ENCODE measurements at regions not wholly inside any gene's neighbourhood (a gene's known extent, or its start where the extent isn't known, plus 50 kb on each side); places are given as distances from the start of the nearest gene placed in this dataset.

GRCh38 chr5:111942201-111942600, 185.2 kb upstream of the NREP start:
- Histone ChIP-seq H3K4me1 (ENCODE audit: insufficient read depth, low read length) (no peaks in the 10 kb centered on the region), H3K9me3 (ENCODE audit: control insufficient read depth in 1 of 2, low read length in 2 of 2) (no peaks in the 10 kb centered on the region), H3K27me3 (ENCODE audit: insufficient read depth, low read length) (no peaks in the 10 kb centered on the region), H3K36me3 (ENCODE audit: insufficient read depth, low read length) (no peaks in the 10 kb centered on the region), H3K27ac (ENCODE audit: low read depth, low read length) (no peak overlapping the region), H3K4me3 (ENCODE audit: low read length in 2 of 2) (no peak overlapping the region)
- Mint-ChIP-seq H3K4me3 (no peak overlapping the region), H3K36me3 (no peaks in the 10 kb centered on the region), H3K4me1 (no peaks in the 10 kb centered on the region), H3K9me3 (peaks cover 0 to 7% (median 0%) of the 10 kb centered on the region in 8 donors), H3K27ac (no peak overlapping the region), H3K27me3 (peaks cover 0 to 1% of the 10 kb centered on the region in 2 donors)
- intact Hi-C loops (cut with micrococcal nuclease), result no loop called here
- POLR2A ChIA-PET (ENCODE audit: partially characterized antibody), result no interaction called here
- CTCF ChIA-PET (ENCODE audit: partially characterized antibody), result no interaction called here
- DNase-seq, result no peak

GRCh38 chr5:111937094-111937493, 180.1 kb upstream of the NREP start:
- Histone ChIP-seq H3K27ac (ENCODE audit: low read depth, low read length) (no peak overlapping the region), H3K4me1 (ENCODE audit: insufficient read depth, low read length) (no peaks in the 10 kb centered on the region), H3K9me3 (ENCODE audit: control insufficient read depth in 1 of 2, low read length in 2 of 2) (no peaks in the 10 kb centered on the region), H3K4me3 (ENCODE audit: low read length in 2 of 2) (no peak overlapping the region), H3K36me3 (ENCODE audit: insufficient read depth, low read length) (no peaks in the 10 kb centered on the region), H3K27me3 (ENCODE audit: insufficient read depth, low read length) (no peaks in the 10 kb centered on the region)
- DNase-seq, result no peak
- Mint-ChIP-seq H3K4me1 (no peaks in the 10 kb centered on the region), H3K36me3 (no peaks in the 10 kb centered on the region), H3K9me3 (peaks cover 0 to 6% (median 2%) of the 10 kb centered on the region in 8 donors), H3K27me3 (peaks cover 0 to 3% of the 10 kb centered on the region in 2 donors), H3K4me3 (no peak overlapping the region), H3K27ac (no peak overlapping the region)
- ChIA-PET CTCF (ENCODE audit: partially characterized antibody) (no interaction called here), POLR2A (ENCODE audit: partially characterized antibody) (no interaction called here)
- intact Hi-C loops (cut with micrococcal nuclease), result no loop called here

DNA sequence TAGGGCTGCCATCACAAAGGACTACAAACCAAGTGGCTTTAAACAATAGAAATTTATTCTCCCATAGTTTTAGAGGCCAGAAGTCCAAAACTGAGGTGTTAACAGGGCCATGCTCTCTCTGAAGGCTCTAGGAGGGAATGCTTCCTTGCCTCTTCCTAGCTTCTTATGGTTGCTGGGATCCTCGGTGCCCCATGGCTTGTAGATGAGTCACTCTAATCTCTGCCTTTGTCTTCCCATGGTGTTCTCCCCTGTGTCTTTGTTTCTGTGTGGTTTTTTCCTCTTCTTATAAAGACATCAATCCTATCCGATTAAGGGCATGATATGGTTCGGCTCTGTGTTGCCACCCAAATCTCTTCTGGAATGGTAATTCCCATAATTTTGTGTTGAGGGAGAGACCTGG, 178.8 kb upstream of the NREP start:
- Histone ChIP-seq H3K4me3 (ENCODE audit: low read length in 2 of 2) (no peak overlapping the region), H3K9me3 (ENCODE audit: control insufficient read depth in 1 of 2, low read length in 2 of 2) (no peaks in the 10 kb centered on the region), H3K4me1 (ENCODE audit: insufficient read depth, low read length) (no peaks in the 10 kb centered on the region), H3K27me3 (ENCODE audit: insufficient read depth, low read length) (no peaks in the 10 kb centered on the region), H3K36me3 (ENCODE audit: insufficient read depth, low read length) (no peaks in the 10 kb centered on the region), H3K27ac (ENCODE audit: low read depth, low read length) (no peak overlapping the region)
- POLR2A ChIA-PET (ENCODE audit: partially characterized antibody), result no interaction called here
- peaks cover 0 to 6% (median 2%) of the 10 kb centered on the region in 8 donors for H3K9me3 Mint-ChIP-seq
- CTCF ChIA-PET (ENCODE audit: partially characterized antibody), result no interaction called here
- no peaks in the 10 kb centered on the region for H3K4me1 Mint-ChIP-seq
- intact Hi-C loops (cut with micrococcal nuclease), result no loop called here
- peaks cover 0 to 3% of the 10 kb centered on the region in 2 donors for H3K27me3 Mint-ChIP-seq
- no peak overlapping the region for H3K27ac Mint-ChIP-seq
- no peaks in the 10 kb centered on the region for H3K36me3 Mint-ChIP-seq
- DNase-seq, result no peak
- no peak overlapping the region for H3K4me3 Mint-ChIP-seq

DNA sequence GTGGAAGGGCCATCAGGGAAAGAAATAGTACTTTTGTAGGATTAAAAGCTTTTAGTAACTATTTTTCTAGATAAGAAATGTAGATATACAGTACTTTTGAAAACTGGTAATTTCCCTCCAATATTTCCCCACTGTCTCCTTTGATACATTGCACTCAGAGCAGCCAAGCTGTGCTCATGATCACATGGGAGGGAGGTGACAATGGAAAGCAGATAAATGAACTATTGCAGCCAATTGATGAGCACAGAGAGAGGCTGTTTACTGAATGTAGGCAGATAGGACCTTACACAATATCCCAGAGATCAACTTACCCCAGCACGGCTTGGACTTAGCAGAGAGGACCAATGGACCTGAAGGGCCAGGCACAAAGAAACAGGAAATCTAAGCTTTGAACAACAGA, 178.0 kb upstream of the NREP start:
- Mint-ChIP-seq H3K4me1 (no peaks in the 10 kb centered on the region), H3K4me3 (no peak overlapping the region), H3K27ac (no peak overlapping the region), H3K27me3 (peaks cover 0 to 3% of the 10 kb centered on the region in 2 donors), H3K9me3 (peaks cover 0 to 6% (median 2%) of the 10 kb centered on the region in 8 donors), H3K36me3 (no peaks in the 10 kb centered on the region)
- Histone ChIP-seq H3K36me3 (ENCODE audit: insufficient read depth, low read length) (no peaks in the 10 kb centered on the region), H3K4me1 (ENCODE audit: insufficient read depth, low read length) (no peaks in the 10 kb centered on the region), H3K27ac (ENCODE audit: low read depth, low read length) (no peak overlapping the region), H3K27me3 (ENCODE audit: insufficient read depth, low read length) (no peaks in the 10 kb centered on the region), H3K9me3 (ENCODE audit: control insufficient read depth in 1 of 2, low read length in 2 of 2) (no peaks in the 10 kb centered on the region), H3K4me3 (ENCODE audit: low read length in 2 of 2) (no peak overlapping the region)
- intact Hi-C loops (cut with micrococcal nuclease), result no loop called here
- ChIA-PET CTCF (ENCODE audit: partially characterized antibody) (no interaction called here), POLR2A (ENCODE audit: partially characterized antibody) (no interaction called here)
- DNase-seq, result no peak

- Histone ChIP-seq H3K9me3 (ENCODE audit: control insufficient read depth in 1 of 2, low read length in 2 of 2) (no peaks in the 10 kb centered on the region), H3K4me1 (ENCODE audit: insufficient read depth, low read length) (no peaks in the 10 kb centered on the region), H3K4me3 (ENCODE audit: low read length in 2 of 2) (no peak overlapping the region), H3K36me3 (ENCODE audit: insufficient read depth, low read length) (no peaks in the 10 kb centered on the region), H3K27me3 (ENCODE audit: insufficient read depth, low read length) (no peaks in the 10 kb centered on the region), H3K27ac (ENCODE audit: low read depth, low read length) (no peak overlapping the region)
- intact Hi-C loops (cut with micrococcal nuclease), result no loop called here
- DNase-seq, result no peak
- Mint-ChIP-seq H3K27ac (no peak overlapping the region), H3K4me3 (no peak overlapping the region), H3K4me1 (no peaks in the 10 kb centered on the region), H3K36me3 (no peaks in the 10 kb centered on the region), H3K27me3 (peaks cover 0 to 3% of the 10 kb centered on the region in 2 donors), H3K9me3 (peaks cover 0 to 6% (median 2%) of the 10 kb centered on the region in 8 donors)
- ChIA-PET CTCF (ENCODE audit: partially characterized antibody) (no interaction called here), POLR2A (ENCODE audit: partially characterized antibody) (no interaction called here)
Observed at GRCh38 chr5:111934511-111934910, 177.5 kb upstream of the NREP start.

DNA sequence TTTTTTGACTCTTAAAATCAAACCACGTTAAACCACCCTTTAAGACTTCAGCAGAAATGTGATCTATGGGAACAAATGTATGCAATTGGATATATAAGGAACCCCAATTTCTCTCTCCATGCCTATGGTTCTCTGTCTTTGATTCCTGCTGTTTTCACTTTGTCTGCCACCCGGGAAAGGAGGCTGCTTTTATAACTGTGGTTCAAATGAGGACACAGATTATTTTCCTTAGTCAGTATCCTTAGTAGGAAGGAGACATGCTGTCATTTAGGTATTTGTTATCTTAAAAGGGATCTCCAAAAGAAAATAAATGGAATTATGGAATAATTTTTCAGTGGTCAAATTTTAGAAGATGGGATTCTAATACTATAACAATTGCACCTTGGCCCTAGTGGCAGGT, 176.1 kb upstream of the NREP start:
- no peaks in the 10 kb centered on the region for H3K4me1 Mint-ChIP-seq
- H3K36me3 Mint-ChIP-seq, result no peaks in the 10 kb centered on the region
- Histone ChIP-seq H3K4me3 (ENCODE audit: low read length in 2 of 2) (no peak overlapping the region), H3K4me1 (ENCODE audit: insufficient read depth, low read length) (no peaks in the 10 kb centered on the region), H3K36me3 (ENCODE audit: insufficient read depth, low read length) (no peaks in the 10 kb centered on the region), H3K9me3 (ENCODE audit: control insufficient read depth in 1 of 2, low read length in 2 of 2) (no peaks in the 10 kb centered on the region), H3K27me3 (ENCODE audit: insufficient read depth, low read length) (no peaks in the 10 kb centered on the region), H3K27ac (ENCODE audit: low read depth, low read length) (no peak overlapping the region)
- peaks cover 0 to 6% (median under 1%) of the 10 kb centered on the region in 8 donors for H3K9me3 Mint-ChIP-seq
- DNase-seq, result no peak
- peaks cover 1 to 3% of the 10 kb centered on the region in 2 donors for H3K27me3 Mint-ChIP-seq
- no peak overlapping the region for H3K27ac Mint-ChIP-seq
- intact Hi-C loops (cut with micrococcal nuclease), result no loop called here
- CTCF ChIA-PET (ENCODE audit: partially characterized antibody), result no interaction called here
- H3K4me3 Mint-ChIP-seq, result no peak overlapping the region
- POLR2A ChIA-PET (ENCODE audit: partially characterized antibody), result no interaction called here

- ChIA-PET POLR2A (ENCODE audit: partially characterized antibody) (no interaction called here), CTCF (ENCODE audit: partially characterized antibody) (no interaction called here)
- H3K27ac Mint-ChIP-seq, result no peak overlapping the region
- H3K4me1 Mint-ChIP-seq, result no peaks in the 10 kb centered on the region
- peaks cover 0 to 6% (median under 1%) of the 10 kb centered on the region in 8 donors for H3K9me3 Mint-ChIP-seq
- H3K36me3 ChIP-seq (ENCODE audit: insufficient read depth, low read length), result no peaks in the 10 kb centered on the region
- no peak for DNase-seq
- H3K27me3 Mint-ChIP-seq, result peaks cover 1 to 3% of the 10 kb centered on the region in 2 donors
- intact Hi-C loops (cut with micrococcal nuclease), result no loop called here
- H3K27me3 ChIP-seq (ENCODE audit: insufficient read depth, low read length), result no peaks in the 10 kb centered on the region
- H3K36me3 Mint-ChIP-seq, result no peaks in the 10 kb centered on the region
- no peaks in the 10 kb centered on the region for H3K4me1 ChIP-seq (ENCODE audit: insufficient read depth, low read length)
- H3K4me3 ChIP-seq (ENCODE audit: low read length in 2 of 2), result no peak overlapping the region
- no peak overlapping the region for H3K4me3 Mint-ChIP-seq
- H3K9me3 ChIP-seq (ENCODE audit: control insufficient read depth in 1 of 2, low read length in 2 of 2), result no peaks in the 10 kb centered on the region
- H3K27ac ChIP-seq (ENCODE audit: low read depth, low read length), result no peak overlapping the region
Observed at GRCh38 chr5:111932628-111933027, 175.6 kb upstream of the NREP start.

DNA sequence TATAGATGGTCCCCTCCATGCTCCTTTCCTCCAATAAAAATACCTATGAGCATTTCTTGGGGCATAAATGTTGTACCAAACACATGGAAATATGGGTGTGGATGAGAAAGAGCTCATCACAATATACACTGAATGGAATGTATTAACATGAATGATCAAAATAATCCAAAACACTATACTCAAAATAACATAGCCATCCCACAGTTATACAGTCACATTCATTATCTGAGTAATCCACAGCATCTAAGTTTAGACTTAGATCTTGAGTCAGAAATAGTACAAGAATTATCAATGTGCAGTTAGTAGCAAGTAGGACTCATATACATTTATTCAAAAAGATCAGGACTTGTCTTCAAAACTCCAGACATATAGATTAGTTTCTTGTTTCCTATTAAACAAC, 175.2 kb upstream of the NREP start:
- no peaks in the 10 kb centered on the region for H3K36me3 Mint-ChIP-seq
- peaks cover 1 to 3% of the 10 kb centered on the region in 2 donors for H3K27me3 Mint-ChIP-seq
- no peak overlapping the region for H3K4me3 ChIP-seq (ENCODE audit: low read length in 2 of 2)
- no peaks in the 10 kb centered on the region for H3K4me1 ChIP-seq (ENCODE audit: insufficient read depth, low read length)
- H3K27ac Mint-ChIP-seq, result no peak overlapping the region
- no peaks in the 10 kb centered on the region for H3K4me1 Mint-ChIP-seq
- no peaks in the 10 kb centered on the region for H3K36me3 ChIP-seq (ENCODE audit: insufficient read depth, low read length)
- H3K9me3 Mint-ChIP-seq, result peaks cover 0 to 6% (median under 1%) of the 10 kb centered on the region in 8 donors
- H3K4me3 Mint-ChIP-seq, result no peak overlapping the region
- no peak for DNase-seq
- no peak overlapping the region for H3K27ac ChIP-seq (ENCODE audit: low read depth, low read length)
- intact Hi-C loops (cut with micrococcal nuclease), result no loop called here
- POLR2A ChIA-PET (ENCODE audit: partially characterized antibody), result no interaction called here
- no peaks in the 10 kb centered on the region for H3K9me3 ChIP-seq (ENCODE audit: control insufficient read depth in 1 of 2, low read length in 2 of 2)
- no peaks in the 10 kb centered on the region for H3K27me3 ChIP-seq (ENCODE audit: insufficient read depth, low read length)
- CTCF ChIA-PET (ENCODE audit: partially characterized antibody), result no interaction called here

All from CD4-positive, alpha-beta memory T cell (primary cell).